Osteoblast (primary cell): ENCODE measurements at regions not wholly inside any gene's neighbourhood (a gene's known extent, or its start where the extent isn't known, plus 50 kb on each side); places are given as distances from the start of the nearest gene placed in this dataset.

Experiments
- DNase-seq: peaks from one replicate; pipeline ENCODE4 v3.0.0; 2011; ENCODE audit warnings: low spot score, mixed read lengths; ENCODE audit not compliant: insufficient read length; ENCODE audit errors: missing footprints
- H2AFZ ChIP-seq: 2 replicates; pipeline ENCODE4 v1.6.0; 2011; ENCODE audit warnings: mild to moderate bottlenecking, low read length
- H3K27ac ChIP-seq: 2 replicates; pipeline ENCODE4 v1.5.1; 2011; ENCODE audit warnings: mild to moderate bottlenecking, low read depth, low read length, moderate library complexity
- H3K27me3 ChIP-seq: 2 replicates; pipeline ENCODE4 v1.6.0; 2012; ENCODE audit warnings: mild to moderate bottlenecking, control low read depth, inconsistent platforms, low read length, moderate library complexity; ENCODE audit not compliant: insufficient read depth
- H3K36me3 ChIP-seq: 2 replicates; pipeline ENCODE4 v1.5.1; 2011; ENCODE audit warnings: mild to moderate bottlenecking, low read length, control low read depth, moderate library complexity; ENCODE audit not compliant: insufficient read depth
- H3K4me1 ChIP-seq: 2 replicates; pipeline ENCODE4 v1.5.1; 2011; ENCODE audit warnings: mild to moderate bottlenecking, low read length, control low read depth, moderate library complexity; ENCODE audit not compliant: insufficient read depth
- H3K4me2 ChIP-seq: 2 replicates; pipeline ENCODE4 v1.6.0; 2011; ENCODE audit warnings: mild to moderate bottlenecking, low read length; ENCODE audit not compliant: insufficient read depth
- H3K4me3 ChIP-seq: fragments of 200-600 bp; sonication (generic); 3 replicates; pipeline ENCODE4 v1.5.1; 2012; ENCODE audit warnings: mild to moderate bottlenecking, low read length, inconsistent platforms; ENCODE audit not compliant: insufficient read depth
- H3K79me2 ChIP-seq: 2 replicates; pipeline ENCODE4 v1.6.0; 2012; ENCODE audit warnings: mild to moderate bottlenecking, low read length, control low read depth, inconsistent platforms; ENCODE audit not compliant: insufficient read depth
- H3K9me3 ChIP-seq: 2 replicates; pipeline ENCODE4 v1.5.1; 2011; ENCODE audit warnings: low read depth, low read length, control low read depth
- H4K20me1 ChIP-seq: 2 replicates; pipeline ENCODE4 v1.6.0; 2012; ENCODE audit warnings: mild to moderate bottlenecking, low read length, control low read depth; ENCODE audit not compliant: insufficient read depth
- TF ChIP-seq, protein P1 (sequence below): IDR thresholded peaks from 2 replicates; pipeline ENCODE4 v1.5.1; 2011; ENCODE audit warnings: mild to moderate bottlenecking, low read depth, low read length, moderate library complexity; ENCODE audit errors: extremely low read depth

DNA sequence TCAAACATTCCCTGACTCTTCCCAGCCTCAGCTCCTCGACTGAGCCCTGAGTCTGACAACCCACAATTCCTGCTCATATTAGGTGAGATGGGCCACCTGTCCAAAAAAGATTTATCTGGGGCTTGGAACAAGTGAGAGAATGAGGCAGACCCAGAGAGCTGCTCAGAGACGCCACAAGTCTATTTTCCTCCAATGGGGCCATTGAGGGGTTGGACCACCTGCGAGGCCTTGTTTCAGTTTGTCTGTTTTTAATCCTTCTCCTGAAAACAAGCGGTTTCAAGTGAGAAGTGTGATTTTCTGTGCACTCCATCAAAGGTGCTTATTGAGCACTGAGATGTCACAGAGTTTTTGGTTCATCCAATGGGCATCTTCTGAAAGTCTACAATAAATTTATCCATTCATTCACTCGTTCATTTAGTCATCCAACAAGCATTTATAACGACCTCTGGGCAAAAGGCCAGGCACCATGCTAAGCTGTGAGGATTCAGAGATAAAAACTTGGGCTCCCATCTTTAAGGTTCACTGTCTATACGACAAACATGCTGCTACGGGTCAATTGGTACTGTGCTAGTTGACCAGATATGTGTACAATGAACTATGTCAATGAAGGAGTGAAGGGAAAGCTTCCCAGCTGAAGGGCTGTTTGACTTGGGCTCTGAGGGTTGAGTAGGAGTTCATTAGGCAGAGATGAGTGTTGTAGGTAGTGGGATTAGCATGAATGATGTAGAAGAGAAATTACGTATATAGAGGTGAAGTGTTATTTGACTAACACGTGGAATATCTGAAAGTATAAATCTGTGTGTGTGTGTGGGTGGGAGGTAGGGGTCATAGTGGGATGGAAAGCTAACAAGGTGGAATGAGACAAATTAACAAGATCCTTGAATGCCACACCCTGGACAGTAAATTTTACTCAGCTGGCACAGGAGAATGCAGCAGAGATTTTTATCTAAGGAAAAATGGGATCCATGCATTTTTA lies 168.9 kb downstream of the MIAT start:
- TF ChIP-seq, protein P1, sequence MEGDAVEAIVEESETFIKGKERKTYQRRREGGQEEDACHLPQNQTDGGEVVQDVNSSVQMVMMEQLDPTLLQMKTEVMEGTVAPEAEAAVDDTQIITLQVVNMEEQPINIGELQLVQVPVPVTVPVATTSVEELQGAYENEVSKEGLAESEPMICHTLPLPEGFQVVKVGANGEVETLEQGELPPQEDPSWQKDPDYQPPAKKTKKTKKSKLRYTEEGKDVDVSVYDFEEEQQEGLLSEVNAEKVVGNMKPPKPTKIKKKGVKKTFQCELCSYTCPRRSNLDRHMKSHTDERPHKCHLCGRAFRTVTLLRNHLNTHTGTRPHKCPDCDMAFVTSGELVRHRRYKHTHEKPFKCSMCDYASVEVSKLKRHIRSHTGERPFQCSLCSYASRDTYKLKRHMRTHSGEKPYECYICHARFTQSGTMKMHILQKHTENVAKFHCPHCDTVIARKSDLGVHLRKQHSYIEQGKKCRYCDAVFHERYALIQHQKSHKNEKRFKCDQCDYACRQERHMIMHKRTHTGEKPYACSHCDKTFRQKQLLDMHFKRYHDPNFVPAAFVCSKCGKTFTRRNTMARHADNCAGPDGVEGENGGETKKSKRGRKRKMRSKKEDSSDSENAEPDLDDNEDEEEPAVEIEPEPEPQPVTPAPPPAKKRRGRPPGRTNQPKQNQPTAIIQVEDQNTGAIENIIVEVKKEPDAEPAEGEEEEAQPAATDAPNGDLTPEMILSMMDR = no peak
- H3K79me2 ChIP-seq = no peaks in the 10 kb centered on the region
- H2AFZ ChIP-seq = no peak overlapping the region
- H3K27ac ChIP-seq = no peak overlapping the region
- H4K20me1 ChIP-seq = no peaks in the 10 kb centered on the region
- peaks cover 11% of the 10 kb centered on the region for H3K27me3 ChIP-seq
- no peaks in the 10 kb centered on the region for H3K9me3 ChIP-seq
- DNase-seq = no peak
- no peak overlapping the region for H3K4me3 ChIP-seq
- H3K4me2 ChIP-seq = no peak overlapping the region
- no peaks in the 10 kb centered on the region for H3K36me3 ChIP-seq
- H3K4me1 ChIP-seq = no peaks in the 10 kb centered on the region

DNA sequence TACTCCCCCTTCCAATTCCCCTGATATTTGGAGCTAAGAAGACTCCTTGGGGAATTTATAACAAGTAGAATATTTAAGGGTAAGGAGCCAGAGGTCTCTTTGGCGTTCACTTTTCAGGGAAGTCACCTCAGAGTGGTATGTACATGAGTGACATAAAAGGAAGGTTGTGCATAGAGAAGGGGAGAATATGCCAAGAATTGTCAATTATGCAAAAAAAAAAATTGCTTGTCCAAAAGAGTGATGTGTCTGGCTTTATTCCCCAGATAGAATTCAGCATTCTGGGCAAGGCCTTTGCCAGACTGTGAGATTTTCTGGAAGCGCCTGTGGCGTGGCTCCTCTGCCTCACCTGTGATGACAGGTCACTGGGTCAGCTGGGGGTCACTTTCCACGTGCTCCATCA lies 170.2 kb downstream of the MIAT start:
- no peak overlapping the region for H3K4me3 ChIP-seq
- no peaks in the 10 kb centered on the region for H3K36me3 ChIP-seq
- H3K27ac ChIP-seq = no peak overlapping the region
- H3K4me1 ChIP-seq = no peaks in the 10 kb centered on the region
- H2AFZ ChIP-seq = no peak overlapping the region
- no peak overlapping the region for H3K4me2 ChIP-seq
- TF ChIP-seq, protein P1 = no peak
- H3K27me3 ChIP-seq = peaks cover 8% of the 10 kb centered on the region
- DNase-seq = no peak
- H4K20me1 ChIP-seq = no peaks in the 10 kb centered on the region
- no peaks in the 10 kb centered on the region for H3K9me3 ChIP-seq
- H3K79me2 ChIP-seq = no peaks in the 10 kb centered on the region

DNA sequence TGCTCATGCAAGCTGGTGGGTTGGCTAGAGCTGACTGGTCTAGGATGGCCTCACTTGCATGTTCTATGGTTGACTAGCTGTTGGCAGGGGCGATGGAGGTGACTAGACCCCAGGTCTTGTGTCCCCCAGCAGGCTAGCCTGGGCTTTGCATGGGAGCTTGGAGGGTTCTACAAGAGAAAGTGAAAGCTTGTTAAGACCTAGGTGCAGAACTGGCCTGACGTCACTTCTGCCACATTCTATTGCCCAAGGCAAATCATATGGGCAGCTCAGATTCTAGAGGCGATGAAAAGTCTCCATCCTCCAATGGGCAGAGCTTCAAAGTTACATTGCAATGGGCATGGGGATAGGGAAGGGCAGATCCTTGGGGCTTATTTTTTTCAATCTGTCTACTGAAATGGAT lies 170.9 kb downstream of the MIAT start:
- no peaks in the 10 kb centered on the region for H3K79me2 ChIP-seq
- DNase-seq = no peak
- H3K9me3 ChIP-seq = no peaks in the 10 kb centered on the region

DNA sequence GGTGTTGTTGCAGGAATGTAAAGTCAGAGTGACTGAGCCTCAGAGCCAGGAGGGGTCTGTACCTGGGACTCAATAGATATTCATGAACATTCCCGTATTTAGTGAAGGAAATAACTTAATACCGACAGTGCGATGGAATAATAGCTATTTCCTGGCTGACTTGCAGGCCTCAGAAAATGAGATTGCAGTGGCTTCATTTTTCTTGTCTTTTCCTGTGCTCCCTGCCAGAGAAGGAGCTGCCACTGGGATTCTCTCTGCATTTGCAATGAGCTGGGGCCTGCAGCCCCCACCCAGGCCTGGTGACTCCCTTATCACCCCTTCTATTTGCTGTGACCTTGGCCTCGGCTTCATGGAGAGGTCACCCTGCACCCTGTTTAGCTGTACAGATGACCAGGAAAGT lies 173.4 kb downstream of the MIAT start:
- H4K20me1 ChIP-seq = no peaks in the 10 kb centered on the region
- H3K79me2 ChIP-seq = no peaks in the 10 kb centered on the region
- H2AFZ ChIP-seq = no peak overlapping the region
- H3K9me3 ChIP-seq = no peaks in the 10 kb centered on the region
- no peak overlapping the region for H3K4me2 ChIP-seq
- no peak overlapping the region for H3K27ac ChIP-seq
- no peaks in the 10 kb centered on the region for H3K4me1 ChIP-seq
- no peak for DNase-seq
- H3K36me3 ChIP-seq = no peaks in the 10 kb centered on the region
- TF ChIP-seq, protein P1 = no peak
- no peak overlapping the region for H3K4me3 ChIP-seq
- H3K27me3 ChIP-seq = peaks cover 3% of the 10 kb centered on the region

More for the DNA sequence above, 170.9 kb downstream of the MIAT start:
- Histone ChIP-seq H3K36me3 (no peaks in the 10 kb centered on the region), H4K20me1 (no peaks in the 10 kb centered on the region), H3K27me3 (peaks cover 3% of the 10 kb centered on the region), H3K4me3 (no peak overlapping the region), H2AFZ (no peak overlapping the region), H3K4me2 (no peak overlapping the region), H3K4me1 (no peaks in the 10 kb centered on the region), H3K27ac (no peak overlapping the region)
- TF ChIP-seq, protein P1 = no peak
